ENCODE measurements at regions not wholly inside any gene's neighbourhood (a gene's known extent, or its start where the extent isn't known, plus 50 kb on each side); places are given as distances from the start of the nearest gene placed in this dataset.
"Not testable (repeated sequence)": the region's sequence is repeated elsewhere in the genome, so short reads cannot be mapped to it uniquely, and the experiment has no call there.

DNA sequence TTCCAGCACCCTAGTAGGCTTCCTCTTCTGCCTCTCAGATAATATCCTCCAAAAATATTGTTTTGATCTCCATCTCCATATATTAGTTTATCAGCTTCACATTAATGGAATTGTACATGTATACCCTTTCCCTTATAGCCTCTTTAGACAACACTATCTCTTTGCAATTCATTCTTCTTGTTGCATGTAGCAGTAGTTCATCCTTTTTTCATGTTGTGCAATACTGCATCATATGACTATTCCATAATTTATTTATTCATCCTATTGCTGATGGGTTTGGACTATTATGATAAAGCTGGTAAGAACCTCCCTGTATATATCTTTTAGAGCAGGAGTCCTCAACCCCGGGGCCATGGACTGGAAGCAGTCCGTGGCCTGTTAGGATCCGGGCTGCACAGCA is 148.2 kb upstream of the FAT1 start:
- Histone ChIP-seq H3K27ac (ENCODE audit: low read depth, low read length, poor library complexity, severe bottlenecking) (no peak overlapping the region), H3K4me3 (ENCODE audit: low read depth, low read length, poor library complexity, severe bottlenecking) (no peak overlapping the region), H3K36me3 (ENCODE audit: insufficient read depth, low read length, poor library complexity, severe bottlenecking) (no peaks in the 10 kb centered on the region), H3K4me1 (ENCODE audit: insufficient read depth, low read length, poor library complexity, severe bottlenecking) (no peaks in the 10 kb centered on the region), H3K27me3 (replicated peaks; ENCODE audit: insufficient read depth, low read depth, low read length, poor library complexity) (no peaks in the 10 kb centered on the region), H3K9me3 (ENCODE audit: low read depth, low read length, poor library complexity, severe bottlenecking) (peaks cover 12% of the 10 kb centered on the region)
- TF ChIP-seq, protein P1, sequence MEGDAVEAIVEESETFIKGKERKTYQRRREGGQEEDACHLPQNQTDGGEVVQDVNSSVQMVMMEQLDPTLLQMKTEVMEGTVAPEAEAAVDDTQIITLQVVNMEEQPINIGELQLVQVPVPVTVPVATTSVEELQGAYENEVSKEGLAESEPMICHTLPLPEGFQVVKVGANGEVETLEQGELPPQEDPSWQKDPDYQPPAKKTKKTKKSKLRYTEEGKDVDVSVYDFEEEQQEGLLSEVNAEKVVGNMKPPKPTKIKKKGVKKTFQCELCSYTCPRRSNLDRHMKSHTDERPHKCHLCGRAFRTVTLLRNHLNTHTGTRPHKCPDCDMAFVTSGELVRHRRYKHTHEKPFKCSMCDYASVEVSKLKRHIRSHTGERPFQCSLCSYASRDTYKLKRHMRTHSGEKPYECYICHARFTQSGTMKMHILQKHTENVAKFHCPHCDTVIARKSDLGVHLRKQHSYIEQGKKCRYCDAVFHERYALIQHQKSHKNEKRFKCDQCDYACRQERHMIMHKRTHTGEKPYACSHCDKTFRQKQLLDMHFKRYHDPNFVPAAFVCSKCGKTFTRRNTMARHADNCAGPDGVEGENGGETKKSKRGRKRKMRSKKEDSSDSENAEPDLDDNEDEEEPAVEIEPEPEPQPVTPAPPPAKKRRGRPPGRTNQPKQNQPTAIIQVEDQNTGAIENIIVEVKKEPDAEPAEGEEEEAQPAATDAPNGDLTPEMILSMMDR (conservative IDR thresholded peaks at IDR 0.05; ENCODE audit: low read depth, low read length) = no peak
- no peak for TF ChIP-seq EZH2 (IDR thresholded peaks at IDR 0.05; ENCODE audit: borderline replicate concordance, low read depth, low read length, poor library complexity, severe bottlenecking)
- no peak for DNase-seq (ENCODE audit: low spot score)
- intact Hi-C loops (cut with micrococcal nuclease; ENCODE audit: unreplicated experiment) = no loop called here
- POLR2A ChIA-PET (ENCODE audit: low non-redundant PET) = no interaction called here
- no TSS peak for BruUV-seq (replicated peaks)
- CTCF ChIA-PET = no interaction called here

DNA sequence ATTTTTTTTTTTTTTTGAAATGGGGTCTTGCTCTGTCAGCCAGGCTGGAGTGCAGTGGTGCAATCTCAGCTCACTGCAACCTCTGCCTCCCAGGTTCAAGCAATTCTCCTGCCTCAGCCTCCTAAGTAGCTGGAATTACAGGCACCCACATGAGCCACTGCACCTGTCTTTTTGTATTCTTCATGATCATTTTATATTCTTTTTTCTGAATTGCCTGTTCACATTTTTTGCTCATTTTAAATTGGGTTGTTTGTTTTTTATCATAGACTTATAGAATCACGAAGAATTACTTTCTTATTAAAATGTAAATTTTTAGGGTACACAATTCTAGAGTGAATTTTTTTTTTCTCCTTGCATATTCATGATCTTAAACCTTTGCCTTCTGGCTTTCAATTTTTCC is 149.4 kb upstream of the FAT1 start:
- BruUV-seq (replicated peaks); POLR2A ChIA-PET (ENCODE audit: low non-redundant PET); H3K36me3 ChIP-seq (ENCODE audit: insufficient read depth, low read length, poor library complexity, severe bottlenecking); H3K4me1 ChIP-seq (ENCODE audit: insufficient read depth, low read length, poor library complexity, severe bottlenecking); CTCF ChIA-PET; H3K27me3 ChIP-seq (replicated peaks; ENCODE audit: insufficient read depth, low read depth, low read length, poor library complexity); H3K27ac ChIP-seq (ENCODE audit: low read depth, low read length, poor library complexity, severe bottlenecking); H3K4me3 ChIP-seq (ENCODE audit: low read depth, low read length, poor library complexity, severe bottlenecking); intact Hi-C loops (cut with micrococcal nuclease; ENCODE audit: unreplicated experiment); DNase-seq (ENCODE audit: low spot score): not testable (repeated sequence)
- peaks cover 12% of the 10 kb centered on the region for H3K9me3 ChIP-seq (ENCODE audit: low read depth, low read length, poor library complexity, severe bottlenecking)

DNA sequence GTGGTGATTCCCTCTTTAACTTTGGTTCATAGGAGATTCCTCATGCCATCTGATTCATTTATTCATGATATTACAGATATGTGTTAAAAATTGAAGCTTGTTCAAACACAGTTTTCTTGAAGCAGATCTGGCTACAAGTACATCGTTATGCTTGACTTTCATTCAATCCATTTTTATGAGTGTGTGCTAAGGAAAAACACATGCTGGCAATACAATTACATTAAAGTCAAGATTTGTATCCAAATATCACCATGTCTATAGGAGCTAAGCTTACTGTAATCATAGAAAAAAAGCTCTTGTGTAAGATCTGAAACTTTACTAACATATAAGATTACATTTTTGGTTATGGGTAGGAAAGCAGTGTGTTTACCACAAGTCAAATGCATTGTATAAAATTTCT is 151.8 kb upstream of the FAT1 start:
- no peaks in the 10 kb centered on the region for H3K27me3 ChIP-seq (replicated peaks; ENCODE audit: insufficient read depth, low read depth, low read length, poor library complexity)
- H3K4me3 ChIP-seq (ENCODE audit: low read depth, low read length, poor library complexity, severe bottlenecking) = no peak overlapping the region
- ChIA-PET POLR2A (ENCODE audit: low non-redundant PET) (no interaction called here), CTCF (no interaction called here)
- H3K9me3 ChIP-seq (ENCODE audit: low read depth, low read length, poor library complexity, severe bottlenecking) = peaks cover 12% of the 10 kb centered on the region
- no peak overlapping the region for H3K27ac ChIP-seq (ENCODE audit: low read depth, low read length, poor library complexity, severe bottlenecking)
- no peaks in the 10 kb centered on the region for H3K4me1 ChIP-seq (ENCODE audit: insufficient read depth, low read length, poor library complexity, severe bottlenecking)
- intact Hi-C loops (cut with micrococcal nuclease; ENCODE audit: unreplicated experiment) = no loop called here
- no peak for DNase-seq (ENCODE audit: low spot score)
- no peaks in the 10 kb centered on the region for H3K36me3 ChIP-seq (ENCODE audit: insufficient read depth, low read length, poor library complexity, severe bottlenecking)
- no TSS peak for BruUV-seq (replicated peaks)
- TF ChIP-seq, protein P1 (conservative IDR thresholded peaks at IDR 0.05; ENCODE audit: low read depth, low read length) = no peak
- no peak for TF ChIP-seq EZH2 (IDR thresholded peaks at IDR 0.05; ENCODE audit: borderline replicate concordance, low read depth, low read length, poor library complexity, severe bottlenecking)

DNA sequence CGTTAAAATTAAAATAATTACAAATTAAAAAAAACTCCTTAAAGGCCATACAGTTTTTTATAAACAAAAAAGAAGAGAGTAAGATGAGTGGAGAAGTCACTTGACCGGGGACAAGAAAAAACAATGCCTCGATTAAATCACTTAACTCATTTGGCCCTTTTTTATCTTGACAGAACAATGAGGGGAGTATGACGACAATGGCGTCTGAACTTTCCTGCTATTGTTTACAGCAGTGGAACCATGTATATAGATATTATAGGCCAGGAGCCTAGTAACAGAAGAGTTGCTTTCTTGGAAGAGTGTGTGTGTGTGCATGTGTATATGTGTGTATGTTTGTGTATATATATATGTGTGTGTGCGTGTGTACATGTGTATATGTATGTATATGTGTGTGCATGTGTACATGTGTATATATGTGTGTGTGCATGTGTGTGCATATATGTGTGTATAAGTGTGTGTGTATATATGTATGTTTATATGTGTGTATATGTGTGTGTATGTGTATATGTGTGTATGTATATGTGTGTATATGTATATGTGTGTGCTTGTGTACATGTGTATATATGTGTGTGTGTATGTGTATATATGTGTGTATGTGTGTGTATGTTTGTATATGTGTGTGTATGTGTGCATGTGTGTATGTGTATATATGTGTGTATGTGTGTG is 153.4 kb upstream of the FAT1 start:
- DNase-seq (ENCODE audit: low spot score) = no peak
- intact Hi-C loops (cut with micrococcal nuclease; ENCODE audit: unreplicated experiment) = no loop called here
- ChIA-PET POLR2A (ENCODE audit: low non-redundant PET) (no interaction called here), CTCF (no interaction called here)
- no peaks in the 10 kb centered on the region for H3K27me3 ChIP-seq (replicated peaks; ENCODE audit: insufficient read depth, low read depth, low read length, poor library complexity)
- H3K4me1 ChIP-seq (ENCODE audit: insufficient read depth, low read length, poor library complexity, severe bottlenecking) = no peaks in the 10 kb centered on the region
- peaks cover 12% of the 10 kb centered on the region for H3K9me3 ChIP-seq (ENCODE audit: low read depth, low read length, poor library complexity, severe bottlenecking)
- TF ChIP-seq, protein P1 (conservative IDR thresholded peaks at IDR 0.05; ENCODE audit: low read depth, low read length) = no peak
- TF ChIP-seq EZH2 (IDR thresholded peaks at IDR 0.05; ENCODE audit: borderline replicate concordance, low read depth, low read length, poor library complexity, severe bottlenecking) = no peak
- H3K27ac ChIP-seq (ENCODE audit: low read depth, low read length, poor library complexity, severe bottlenecking) = no peak overlapping the region
- H3K36me3 ChIP-seq (ENCODE audit: insufficient read depth, low read length, poor library complexity, severe bottlenecking) = no peaks in the 10 kb centered on the region
- no TSS peak for BruUV-seq (replicated peaks)
- H3K4me3 ChIP-seq (ENCODE audit: low read depth, low read length, poor library complexity, severe bottlenecking) = no peak overlapping the region

All from A673 (cell line).